ENCODE measurements at regions not wholly inside any gene's neighbourhood (a gene's known extent, or its start where the extent isn't known, plus 50 kb on each side); places are given as distances from the start of the nearest gene placed in this dataset.

- DNase-seq, result no peak
Observed at GRCh38 chr4:120524237-120524636, 398.3 kb downstream of the PRDM5 start.

- no peak for DNase-seq
Observed at GRCh38 chr4:120520761-120521160, 401.8 kb downstream of the PRDM5 start.

- DNase-seq, result no peak
Observed at GRCh38 chr4:120517966-120518365, 404.6 kb downstream of the PRDM5 start.

- no peak for DNase-seq
Observed at GRCh38 chr4:120509719-120510118, 412.8 kb downstream of the PRDM5 start.

GRCh38 chr4:120509222-120509621 lies 413.3 kb downstream of the PRDM5 start:
- no peak for DNase-seq

- no peak for DNase-seq
Observed at GRCh38 chr4:120508036-120508435, 414.5 kb downstream of the PRDM5 start.

GRCh38 chr4:120506536-120506935 lies 416.0 kb downstream of the PRDM5 start:
- no peak for DNase-seq

- no peak for DNase-seq
Observed at GRCh38 chr4:120498678-120499077, 423.8 kb downstream of the PRDM5 start.

- DNase-seq, result no peak
Observed at GRCh38 chr4:120491481-120491880, 424.8 kb upstream of the MAD2L1 start.

GRCh38 chr4:120481756-120482155 lies 415.1 kb upstream of the MAD2L1 start:
- DNase-seq, result no peak

GRCh38 chr4:120472447-120473131 lies 405.9 kb upstream of the MAD2L1 start:
- DNase-seq, result no peak

GRCh38 chr4:120466429-120466828 lies 399.8 kb upstream of the MAD2L1 start:
- no peak for DNase-seq

- DNase-seq, result no peak
Observed at GRCh38 chr4:120454788-120455187, 388.1 kb upstream of the MAD2L1 start.

GRCh38 chr4:120452536-120452935 lies 385.9 kb upstream of the MAD2L1 start:
- DNase-seq, result no peak

- DNase-seq, result no peak
Observed at GRCh38 chr4:120452001-120452400, 385.4 kb upstream of the MAD2L1 start.

GRCh38 chr4:120447774-120448173 lies 381.1 kb upstream of the MAD2L1 start:
- DNase-seq, result no peak

- peak; percentile 1 for DNase-seq
Observed at GRCh38 chr4:120446051-120446567, 379.5 kb upstream of the MAD2L1 start.

- DNase-seq, result no peak
Observed at GRCh38 chr4:120445186-120445585, 378.5 kb upstream of the MAD2L1 start.

- no peak for DNase-seq
Observed at GRCh38 chr4:120443116-120443515, 376.5 kb upstream of the MAD2L1 start.

GRCh38 chr4:120440730-120441129 lies 374.1 kb upstream of the MAD2L1 start:
- DNase-seq, result no peak

- no peak for DNase-seq
Observed at GRCh38 chr4:120435179-120435578, 368.5 kb upstream of the MAD2L1 start.

- no peak for DNase-seq
Observed at GRCh38 chr4:120434756-120435155, 368.1 kb upstream of the MAD2L1 start.

GRCh38 chr4:120432301-120432860 lies 365.7 kb upstream of the MAD2L1 start:
- no peak for DNase-seq

GRCh38 chr4:120431180-120431579 lies 364.5 kb upstream of the MAD2L1 start:
- no peak for DNase-seq

GRCh38 chr4:120418146-120418545 lies 351.5 kb upstream of the MAD2L1 start:
- no peak for DNase-seq
